HS-5 (cell line): ENCODE measurements at regions not wholly inside any gene's neighbourhood (a gene's known extent, or its start where the extent isn't known, plus 50 kb on each side); places are given as distances from the start of the nearest gene placed in this dataset.

ENCODE experiments used
- DNase-seq: peaks from one replicate; pipeline ENCODE4 v3.0.0-alpha.2; 2012; ENCODE audit warnings: low read depth

DNA sequence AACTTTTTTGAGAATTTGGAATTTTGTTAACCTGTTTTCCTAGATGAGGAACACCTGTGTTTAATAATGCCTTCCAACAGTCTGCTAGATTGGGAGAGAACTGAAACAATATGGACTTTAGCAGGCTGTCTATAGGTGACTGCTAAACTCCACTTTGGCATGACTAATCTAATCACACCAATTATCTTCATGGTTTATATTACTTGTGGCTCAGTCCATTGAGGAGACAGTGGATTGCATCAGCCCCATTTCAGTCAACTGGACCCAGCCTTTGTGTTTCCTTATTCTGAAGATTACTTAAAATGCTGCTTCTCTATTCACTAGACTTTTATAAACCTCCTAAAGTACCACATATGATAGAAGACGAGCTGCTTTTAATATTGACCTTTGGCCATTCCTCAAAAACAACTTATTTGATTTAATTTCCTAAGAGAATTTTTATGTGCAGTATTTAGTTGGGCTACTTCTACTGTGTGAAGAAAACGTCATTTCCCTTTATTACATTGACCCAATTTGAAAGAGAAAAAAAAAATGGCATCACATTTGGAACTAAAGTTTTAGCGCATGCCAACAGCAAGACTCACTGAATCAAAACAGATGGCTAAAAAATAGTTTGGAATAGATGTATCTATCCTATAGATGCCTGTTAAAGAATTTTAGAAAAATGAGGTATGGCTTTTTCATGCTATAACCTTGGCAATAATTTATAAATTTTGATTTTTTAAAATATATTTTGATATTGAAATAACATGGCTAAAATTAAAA is 295.8 kb downstream of the NDFIP2 start:
- DNase-seq: no peak

GRCh38 chr13:79775830-79776229 is 294.9 kb downstream of the NDFIP2 start:
- no peak for DNase-seq

DNA sequence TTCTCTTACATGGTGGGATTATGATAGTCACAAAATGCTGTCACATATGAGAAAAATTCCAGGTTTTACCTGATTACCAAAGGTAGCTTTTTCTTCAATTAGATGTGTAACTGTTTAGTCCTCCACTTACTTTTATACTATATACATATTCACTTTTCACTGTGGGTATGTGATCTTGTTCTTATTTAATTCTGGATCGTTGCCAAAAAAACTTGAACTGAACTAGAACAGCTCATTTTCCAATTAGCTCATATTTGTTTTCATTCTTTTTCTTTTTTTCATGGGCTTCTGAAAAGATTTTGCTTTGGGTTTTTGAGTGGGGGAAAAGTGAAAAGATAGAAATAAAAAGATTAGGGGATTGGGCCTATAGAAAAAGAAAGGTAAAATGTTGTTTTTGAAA is 291.9 kb downstream of the NDFIP2 start:
- no peak for DNase-seq

DNA sequence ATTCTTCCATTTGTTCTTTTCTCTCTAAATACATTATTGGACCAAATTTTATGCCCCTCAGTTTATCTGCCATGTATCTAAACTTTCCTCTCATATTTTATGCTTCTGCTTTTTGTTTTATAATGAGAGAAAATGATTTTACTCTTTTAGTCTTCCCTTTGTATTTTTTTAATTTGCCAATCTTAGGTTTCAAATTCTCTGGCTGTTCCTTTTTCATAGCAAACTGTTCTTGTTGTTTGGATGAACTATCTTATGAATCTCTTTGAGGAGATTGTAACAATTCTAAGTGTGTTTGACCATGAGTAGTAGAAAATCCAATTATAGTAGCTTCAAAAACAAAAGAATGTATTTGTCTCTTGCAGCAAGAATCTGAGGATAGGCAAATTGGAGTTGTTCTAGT is 290.5 kb downstream of the NDFIP2 start:
- no peak for DNase-seq

DNA sequence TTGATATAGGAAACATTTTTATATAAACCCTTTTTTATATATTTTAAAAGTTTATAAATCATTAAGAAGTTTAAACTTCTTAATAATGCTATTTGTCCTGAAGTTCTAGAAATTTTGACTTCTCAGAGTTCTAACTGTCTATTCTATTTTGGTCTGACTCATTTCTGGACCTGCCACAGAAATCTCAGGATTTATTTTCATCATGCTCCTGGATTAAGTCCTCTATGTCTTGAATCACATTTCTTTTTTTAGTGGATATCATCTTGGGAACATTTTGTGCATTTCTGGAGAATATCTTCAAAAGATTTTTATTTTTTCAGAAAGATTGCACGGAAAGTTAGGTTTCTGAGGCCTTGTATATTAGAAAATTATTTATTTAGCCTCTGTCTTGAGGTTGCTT is 289.1 kb downstream of the NDFIP2 start:
- no peak for DNase-seq

- DNase-seq: no peak
Observed at GRCh38 chr13:79767126-79767525, 286.2 kb downstream of the NDFIP2 start.

- DNase-seq: no peak
Observed at GRCh38 chr13:79765331-79765730, 284.4 kb downstream of the NDFIP2 start.

- peak; percentile 53 for DNase-seq
Observed at GRCh38 chr13:79749984-79750551, 269.1 kb downstream of the NDFIP2 start.

GRCh38 chr13:79749566-79749965 is 268.6 kb downstream of the NDFIP2 start:
- no peak for DNase-seq

- no peak for DNase-seq
Observed at GRCh38 chr13:79745081-79745480, 264.1 kb downstream of the NDFIP2 start.

- DNase-seq: no peak
Observed at GRCh38 chr13:79742923-79743322, 262.0 kb downstream of the NDFIP2 start.

DNA sequence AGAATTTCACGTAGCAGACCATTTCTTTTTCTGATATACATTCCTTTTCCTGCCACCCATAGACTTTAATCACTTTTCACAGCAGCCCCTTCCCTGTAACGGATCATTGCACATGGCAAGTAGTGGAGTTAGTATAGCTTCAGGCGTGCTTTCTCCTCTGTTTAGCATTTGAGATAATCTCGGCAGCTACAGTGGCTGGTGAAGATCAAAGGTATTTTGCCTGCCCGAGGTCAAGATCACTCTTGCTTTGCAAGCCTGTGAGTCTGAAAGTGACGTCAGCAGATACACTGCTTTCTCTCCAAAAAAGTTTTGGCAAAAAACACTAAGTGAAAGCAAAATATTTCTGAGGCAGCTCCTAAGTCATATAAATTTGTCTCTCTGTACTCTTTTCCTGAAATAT is 260.0 kb downstream of the NDFIP2 start:
- DNase-seq: no peak

DNA sequence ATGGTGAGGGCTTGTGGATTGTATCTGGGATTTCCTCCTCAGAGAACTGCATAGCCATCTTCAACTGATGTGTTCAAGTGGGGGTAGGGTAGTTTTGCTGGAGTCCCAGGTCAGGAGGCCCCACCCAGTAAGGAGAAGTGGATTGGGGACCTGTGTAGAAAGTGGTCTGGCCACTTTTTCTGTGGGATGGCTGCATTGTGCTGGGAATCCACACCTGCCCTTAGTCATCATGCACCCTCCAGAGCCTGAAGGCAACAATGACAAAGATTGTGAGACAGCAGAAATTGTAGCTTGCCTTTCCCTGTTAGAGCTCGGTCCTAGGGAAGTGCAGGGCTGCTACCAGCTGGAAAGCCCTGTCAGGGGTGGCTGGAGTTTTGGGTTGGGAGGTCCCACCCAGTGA is 255.4 kb downstream of the NDFIP2 start:
- DNase-seq: no peak

GRCh38 chr13:79735228-79735627 is 254.3 kb downstream of the NDFIP2 start:
- no peak for DNase-seq

- no peak for DNase-seq
Observed at GRCh38 chr13:79727086-79727485, 246.1 kb downstream of the NDFIP2 start.

DNA sequence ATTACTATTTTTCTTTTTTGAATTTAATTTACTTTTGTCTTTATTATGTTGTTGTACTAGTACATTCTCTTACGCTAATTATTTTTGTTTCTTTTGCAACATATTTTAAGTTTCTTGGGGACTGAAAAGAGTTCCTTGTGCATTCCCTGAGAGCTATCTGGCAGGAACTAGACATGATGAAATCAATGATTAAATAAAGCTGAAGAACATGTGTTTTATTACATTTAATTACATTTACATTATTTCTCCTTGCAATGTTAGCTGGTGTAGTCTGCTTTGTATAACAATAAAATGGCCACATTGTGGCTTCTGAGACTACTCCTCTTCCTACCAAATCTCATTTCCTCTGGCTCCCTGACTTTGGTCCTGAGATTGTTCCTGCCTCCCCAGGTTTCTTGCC is 244.9 kb downstream of the NDFIP2 start:
- no peak for DNase-seq

- no peak for DNase-seq
Observed at GRCh38 chr13:79724348-79725103, 243.6 kb downstream of the NDFIP2 start.

DNA sequence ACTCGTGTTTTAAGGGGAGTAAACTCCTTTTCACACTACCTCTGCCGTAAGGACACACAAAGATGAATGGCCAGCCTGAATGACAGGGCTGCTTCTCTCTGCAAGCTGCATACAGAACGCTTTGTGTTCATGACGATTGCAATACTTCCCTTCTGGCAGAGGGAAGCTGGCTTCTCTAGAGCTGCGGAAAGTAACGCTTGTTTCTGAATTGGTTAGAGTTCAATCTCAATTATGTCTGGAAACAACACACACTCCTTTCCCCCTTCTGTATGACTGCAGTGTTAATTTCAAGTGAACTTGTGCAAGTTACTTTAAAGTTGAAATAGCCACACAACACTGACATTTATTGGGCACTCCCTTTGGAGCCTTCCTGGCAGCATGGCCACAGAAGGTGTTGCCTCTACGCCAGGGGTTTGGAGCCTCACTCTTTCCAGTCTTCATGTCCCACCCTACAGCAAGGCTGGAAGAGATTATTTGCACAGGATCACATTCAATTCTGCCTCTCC is 242.6 kb downstream of the NDFIP2 start:
- DNase-seq: no peak

DNA sequence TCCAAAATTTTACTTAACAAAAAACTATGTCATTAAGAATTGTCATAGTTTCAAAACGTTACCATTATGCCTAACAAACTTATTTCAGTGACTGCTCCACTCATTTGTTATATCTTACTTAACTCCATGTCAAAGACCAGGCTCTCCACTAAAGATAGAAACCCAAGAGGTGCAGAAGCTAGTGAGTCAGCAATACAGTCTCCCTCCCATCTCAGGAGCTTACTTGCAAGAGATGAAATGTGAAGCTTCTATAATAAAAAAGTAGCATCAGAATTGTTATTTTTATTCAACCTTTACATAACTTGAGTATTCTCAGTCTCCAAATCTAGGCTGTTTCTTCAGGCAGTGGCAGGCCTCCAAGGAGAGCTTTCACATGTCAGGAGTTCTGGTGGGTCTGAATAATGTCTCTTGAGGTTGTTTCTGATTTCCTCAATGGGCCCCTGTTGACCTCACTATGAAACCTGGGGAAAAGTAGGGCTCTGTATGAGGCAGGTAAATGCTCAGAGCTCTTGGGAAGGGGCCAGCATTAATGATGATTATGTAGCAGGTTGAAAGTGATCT is 242.0 kb downstream of the NDFIP2 start:
- no peak for DNase-seq

- no peak for DNase-seq
Observed at GRCh38 chr13:79716191-79716590, 235.2 kb downstream of the NDFIP2 start.

DNA sequence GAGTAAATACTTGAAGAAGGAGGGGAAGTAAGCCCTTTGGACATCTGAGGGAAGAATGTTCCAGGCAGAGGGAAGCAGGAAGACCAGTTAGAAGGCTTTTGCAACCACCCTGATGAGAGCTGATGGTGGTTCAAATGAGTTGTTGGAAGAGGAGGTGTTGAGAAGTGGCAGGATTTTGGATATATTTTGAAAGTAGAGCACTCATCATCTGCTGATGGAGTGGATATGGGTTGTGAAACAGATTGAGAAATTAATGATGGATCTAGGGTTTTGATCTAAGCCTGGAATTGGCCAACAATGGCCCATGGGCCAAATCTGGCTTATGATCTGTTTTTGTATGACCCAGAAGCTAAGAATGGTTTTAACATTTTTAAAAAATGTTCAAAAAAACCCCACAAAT is 230.7 kb downstream of the NDFIP2 start:
- no peak for DNase-seq

- DNase-seq: peak; percentile 8
Observed at GRCh38 chr13:79710376-79710775, 229.4 kb downstream of the NDFIP2 start.

- DNase-seq: no peak
Observed at GRCh38 chr13:79709471-79709870, 228.5 kb downstream of the NDFIP2 start.
